ENCODE measurements at regions not wholly inside any gene's neighbourhood (a gene's known extent, or its start where the extent isn't known, plus 50 kb on each side); places are given as distances from the start of the nearest gene placed in this dataset.

GRCh38 chr10:121690152-121690848 is 92.1 kb upstream of the FGFR2 start:
- H3K14ac ChIP-seq (ENCODE audit: low read length in 2 of 2) = no peak overlapping the region
- no peak overlapping the region for H4K8ac ChIP-seq (ENCODE audit: low read length)
- no peaks in the 10 kb centered on the region for H3K9me3 ChIP-seq (ENCODE audit: control insufficient read depth, low read length)
- no peak overlapping the region for H2BK5ac ChIP-seq (ENCODE audit: low read depth, low read length, poor library complexity, severe bottlenecking)
- H3K27me3 ChIP-seq (ENCODE audit: control insufficient read depth in 1 of 2, insufficient read depth in 1 of 2, low read length in 2 of 2) = peaks cover 12 to 34% of the 10 kb centered on the region in 2 experiments
- no peak overlapping the region for H3K9ac ChIP-seq (ENCODE audit: low read length)
- no peak overlapping the region for H3K18ac ChIP-seq (ENCODE audit: low read depth in 1 of 2, low read length in 2 of 2)
- no peak for DNase-seq
- H3K4me1 ChIP-seq (ENCODE audit: control insufficient read depth, insufficient read depth, low read depth, low read length) = no peaks in the 10 kb centered on the region
- no peak overlapping the region for H2AFZ ChIP-seq (ENCODE audit: low read depth, low read length)
- no peak overlapping the region for H3K4me3 ChIP-seq (ENCODE audit: insufficient read depth in 1 of 2, low read depth in 1 of 2, low read length in 2 of 2)
- H2BK15ac ChIP-seq (ENCODE audit: low read depth, poor library complexity, severe bottlenecking) = no peak overlapping the region
- H2AK5ac ChIP-seq (ENCODE audit: low read length, severe bottlenecking) = no peak overlapping the region
- H4K91ac ChIP-seq (ENCODE audit: low read length) = no peak overlapping the region
- H3K79me1 ChIP-seq (replicated peaks; ENCODE audit: low read length, poor library complexity, severe bottlenecking) = no peaks in the 10 kb centered on the region
- H2BK120ac ChIP-seq (ENCODE audit: low read depth, low read length) = no peak overlapping the region
- H3K36me3 ChIP-seq (ENCODE audit: control insufficient read depth in 1 of 2, insufficient read depth in 2 of 2, low read depth in 1 of 2, low read length in 2 of 2) = no peaks in the 10 kb centered on the region
- no peak overlapping the region for H3K4ac ChIP-seq (ENCODE audit: low read depth in 1 of 2, low read length in 2 of 2)
- H3K4me2 ChIP-seq (ENCODE audit: low read length, poor library complexity, severe bottlenecking) = no peak overlapping the region
- H2BK12ac ChIP-seq (ENCODE audit: low read length in 2 of 2) = no peak overlapping the region
- 81% methylated on average over 7 of the region's 10 CpGs for WGBS
- H3K27ac ChIP-seq (ENCODE audit: low read length, poor library complexity, severe bottlenecking) = no peak overlapping the region
- H3K23ac ChIP-seq (ENCODE audit: low read length in 2 of 2) = no peak overlapping the region

DNA sequence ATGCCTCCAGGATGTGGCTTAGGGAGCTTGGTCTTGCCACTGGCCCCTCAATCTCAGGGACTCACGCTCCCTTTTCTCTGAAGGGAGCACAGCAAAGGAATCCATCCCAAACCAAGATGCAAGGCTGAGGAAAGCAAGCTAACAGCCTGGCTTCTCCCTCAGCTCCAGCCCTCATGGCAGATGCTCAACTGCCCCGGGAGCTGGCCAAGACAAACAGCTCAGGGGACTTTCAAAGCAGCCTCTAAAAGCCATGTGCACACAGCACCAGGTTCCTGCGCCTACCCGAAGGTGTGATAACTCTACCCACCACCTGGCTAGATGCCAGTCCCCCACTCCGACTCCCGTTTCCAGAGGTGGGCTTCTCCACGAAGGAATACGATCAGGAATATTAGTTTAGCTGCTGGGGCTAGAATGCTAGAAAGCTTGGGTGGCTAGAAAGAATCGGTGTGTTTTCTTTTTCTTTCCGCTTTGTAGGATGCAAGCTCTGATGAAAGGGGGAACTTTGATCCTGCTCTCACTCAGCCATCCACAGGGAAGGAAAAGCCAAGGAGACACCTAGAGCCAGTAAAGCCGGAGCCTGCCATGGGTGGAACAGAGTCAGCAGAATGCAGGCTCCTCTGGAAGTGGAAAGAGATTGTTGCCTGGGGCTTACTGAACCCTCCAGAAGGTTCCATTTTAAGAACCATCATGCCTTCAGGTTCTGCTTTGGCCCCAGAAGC is 89.0 kb upstream of the FGFR2 start:
- no peaks in the 10 kb centered on the region for H3K9me3 ChIP-seq (ENCODE audit: control insufficient read depth, low read length)
- H2BK15ac ChIP-seq (ENCODE audit: low read depth, poor library complexity, severe bottlenecking) = no peak overlapping the region
- H4K8ac ChIP-seq (ENCODE audit: low read length) = no peak overlapping the region
- no peak overlapping the region for H3K4me2 ChIP-seq (ENCODE audit: low read length, poor library complexity, severe bottlenecking)
- H2AK5ac ChIP-seq (ENCODE audit: low read length, severe bottlenecking) = no peak overlapping the region
- no peak overlapping the region for H3K23ac ChIP-seq (ENCODE audit: low read length in 2 of 2)
- H3K36me3 ChIP-seq (ENCODE audit: control insufficient read depth in 1 of 2, insufficient read depth in 2 of 2, low read depth in 1 of 2, low read length in 2 of 2) = no peaks in the 10 kb centered on the region
- no peak overlapping the region for H3K27ac ChIP-seq (ENCODE audit: low read length, poor library complexity, severe bottlenecking)
- H4K91ac ChIP-seq (ENCODE audit: low read length) = no peak overlapping the region
- no peak for DNase-seq
- no peak overlapping the region for H3K14ac ChIP-seq (ENCODE audit: low read length in 2 of 2)
- H3K79me1 ChIP-seq (replicated peaks; ENCODE audit: low read length, poor library complexity, severe bottlenecking) = no peaks in the 10 kb centered on the region
- H3K4ac ChIP-seq (ENCODE audit: low read depth in 1 of 2, low read length in 2 of 2) = no peak overlapping the region
- H3K18ac ChIP-seq (ENCODE audit: low read depth in 1 of 2, low read length in 2 of 2) = no peak overlapping the region
- no peak overlapping the region for H2BK12ac ChIP-seq (ENCODE audit: low read length in 2 of 2)
- peaks cover 15 to 24% of the 10 kb centered on the region in 2 experiments for H3K27me3 ChIP-seq (ENCODE audit: control insufficient read depth in 1 of 2, insufficient read depth in 1 of 2, low read length in 2 of 2)
- H2BK5ac ChIP-seq (ENCODE audit: low read depth, low read length, poor library complexity, severe bottlenecking) = no peak overlapping the region
- no peak overlapping the region for H2AFZ ChIP-seq (ENCODE audit: low read depth, low read length)
- H3K9ac ChIP-seq (ENCODE audit: low read length) = no peak overlapping the region
- no peak overlapping the region for H2BK120ac ChIP-seq (ENCODE audit: low read depth, low read length)
- H3K4me1 ChIP-seq (ENCODE audit: control insufficient read depth, insufficient read depth, low read depth, low read length) = no peaks in the 10 kb centered on the region
- 90% methylated on average over 11 of the region's 11 CpGs for WGBS
- no peak overlapping the region for H3K4me3 ChIP-seq (ENCODE audit: insufficient read depth in 1 of 2, low read depth in 1 of 2, low read length in 2 of 2)

GRCh38 chr10:121684276-121684675 is 86.0 kb upstream of the FGFR2 start:
- no peak overlapping the region for H2AK5ac ChIP-seq (ENCODE audit: low read length, severe bottlenecking)
- no peak overlapping the region for H3K14ac ChIP-seq (ENCODE audit: low read length in 2 of 2)
- DNase-seq = no peak
- no peak overlapping the region for H3K4ac ChIP-seq (ENCODE audit: low read depth in 1 of 2, low read length in 2 of 2)
- H2AFZ ChIP-seq (ENCODE audit: low read depth, low read length) = no peak overlapping the region
- H3K4me2 ChIP-seq (ENCODE audit: low read length, poor library complexity, severe bottlenecking) = no peak overlapping the region
- no peaks in the 10 kb centered on the region for H3K9me3 ChIP-seq (ENCODE audit: control insufficient read depth, low read length)
- no peak overlapping the region for H3K4me3 ChIP-seq (ENCODE audit: insufficient read depth in 1 of 2, low read depth in 1 of 2, low read length in 2 of 2)
- H3K4me1 ChIP-seq (ENCODE audit: control insufficient read depth, insufficient read depth, low read depth, low read length) = no peaks in the 10 kb centered on the region
- 95% methylated on average over 6 of the region's 8 CpGs for WGBS
- H3K9ac ChIP-seq (ENCODE audit: low read length) = no peak overlapping the region
- no peaks in the 10 kb centered on the region for H3K36me3 ChIP-seq (ENCODE audit: control insufficient read depth in 1 of 2, insufficient read depth in 2 of 2, low read depth in 1 of 2, low read length in 2 of 2)
- H4K8ac ChIP-seq (ENCODE audit: low read length) = no peak overlapping the region
- H2BK5ac ChIP-seq (ENCODE audit: low read depth, low read length, poor library complexity, severe bottlenecking) = no peak overlapping the region
- no peak overlapping the region for H3K27ac ChIP-seq (ENCODE audit: low read length, poor library complexity, severe bottlenecking)
- peaks cover 15 to 27% of the 10 kb centered on the region in 2 experiments for H3K27me3 ChIP-seq (ENCODE audit: control insufficient read depth in 1 of 2, insufficient read depth in 1 of 2, low read length in 2 of 2)
- H2BK15ac ChIP-seq (ENCODE audit: low read depth, poor library complexity, severe bottlenecking) = no peak overlapping the region
- no peak overlapping the region for H3K23ac ChIP-seq (ENCODE audit: low read length in 2 of 2)
- no peaks in the 10 kb centered on the region for H3K79me1 ChIP-seq (replicated peaks; ENCODE audit: low read length, poor library complexity, severe bottlenecking)
- no peak overlapping the region for H4K91ac ChIP-seq (ENCODE audit: low read length)
- no peak overlapping the region for H3K18ac ChIP-seq (ENCODE audit: low read depth in 1 of 2, low read length in 2 of 2)
- H2BK12ac ChIP-seq (ENCODE audit: low read length in 2 of 2) = no peak overlapping the region
- no peak overlapping the region for H2BK120ac ChIP-seq (ENCODE audit: low read depth, low read length)

GRCh38 chr10:121683816-121684215 is 85.6 kb upstream of the FGFR2 start:
- no peak overlapping the region for H3K27ac ChIP-seq (ENCODE audit: low read length, poor library complexity, severe bottlenecking)

More at GRCh38 chr10:121683816-121684215, 85.6 kb upstream of the FGFR2 start:
- Histone ChIP-seq H2BK5ac (ENCODE audit: low read depth, low read length, poor library complexity, severe bottlenecking) (no peak overlapping the region), H2BK15ac (ENCODE audit: low read depth, poor library complexity, severe bottlenecking) (no peak overlapping the region), H3K9me3 (ENCODE audit: control insufficient read depth, low read length) (no peaks in the 10 kb centered on the region), H4K91ac (ENCODE audit: low read length) (no peak overlapping the region), H4K8ac (ENCODE audit: low read length) (no peak overlapping the region), H3K4me1 (ENCODE audit: control insufficient read depth, insufficient read depth, low read depth, low read length) (no peaks in the 10 kb centered on the region), H2BK12ac (ENCODE audit: low read length in 2 of 2) (no peak overlapping the region), H3K79me1 (replicated peaks; ENCODE audit: low read length, poor library complexity, severe bottlenecking) (no peaks in the 10 kb centered on the region), H3K27me3 (ENCODE audit: control insufficient read depth in 1 of 2, insufficient read depth in 1 of 2, low read length in 2 of 2) (peaks cover 15 to 26% of the 10 kb centered on the region in 2 experiments), H3K36me3 (ENCODE audit: control insufficient read depth in 1 of 2, insufficient read depth in 2 of 2, low read depth in 1 of 2, low read length in 2 of 2) (no peaks in the 10 kb centered on the region), H3K4me3 (ENCODE audit: insufficient read depth in 1 of 2, low read depth in 1 of 2, low read length in 2 of 2) (no peak overlapping the region), H3K23ac (ENCODE audit: low read length in 2 of 2) (no peak overlapping the region), H3K18ac (ENCODE audit: low read depth in 1 of 2, low read length in 2 of 2) (no peak overlapping the region), H2AK5ac (ENCODE audit: low read length, severe bottlenecking) (no peak overlapping the region), H3K14ac (ENCODE audit: low read length in 2 of 2) (no peak overlapping the region), H2BK120ac (ENCODE audit: low read depth, low read length) (no peak overlapping the region), H3K9ac (ENCODE audit: low read length) (no peak overlapping the region), H3K4me2 (ENCODE audit: low read length, poor library complexity, severe bottlenecking) (no peak overlapping the region), H2AFZ (ENCODE audit: low read depth, low read length) (no peak overlapping the region), H3K4ac (ENCODE audit: low read depth in 1 of 2, low read length in 2 of 2) (no peak overlapping the region)
- DNase-seq = no peak
- 66% methylated on average over 5 of the region's 7 CpGs for WGBS
